ENCODE measurements at regions not wholly inside any gene's neighbourhood (a gene's known extent, or its start where the extent isn't known, plus 50 kb on each side); places are given as distances from the start of the nearest gene placed in this dataset.

- FAIRE-seq (no peak), ATAC-seq (no peak), DNase-seq (ENCODE audit: low read depth, low spot score) (no peak)
- H3K9ac ChIP-seq (ENCODE audit: control insufficient read depth, insufficient read depth, low read length) = no peak overlapping the region
- H3K9me3 ChIP-seq (replicated peaks; ENCODE audit: control insufficient read depth, insufficient read depth, low read length) = no peaks in the 10 kb centered on the region
- ChIA-PET RAD21 (ENCODE audit: unreplicated experiment) (no interaction called here), SMC1A (ENCODE audit: uncharacterized antibody, unreplicated experiment) (interaction anchor here (1.6 kb wide), 1 partner anchor 44 kb away, joined by 6 read pairs; no protein-coding TSS in a partner anchor), CTCF (interaction anchor here (0.6 to 1.3 kb wide), 2 partner anchors 9 to 18 kb away, joined by 3 to 4 read pairs; no protein-coding TSS in a partner anchor), POLR2A (interaction anchor here (0.6 kb wide), 1 partner anchor 772 kb away, joined by 3 read pairs; no protein-coding TSS in a partner anchor)
- WGBS (ENCODE audit: insufficient coverage, insufficient replicate concordance, low lambda C conversion rate, missing lambda C conversion rate) = 0% methylated on average over 1 of the region's 1 CpG
- no peaks in the 10 kb centered on the region for H3K36me3 ChIP-seq (ENCODE audit: control insufficient read depth in 2 of 2, insufficient read depth in 2 of 2, low read length in 1 of 2)
- no peaks in the 10 kb centered on the region for H3K79me2 ChIP-seq (ENCODE audit: control insufficient read depth, insufficient read depth, low read length)
- intact Hi-C loops (cut with micrococcal nuclease; ENCODE audit: unreplicated experiment) (no loop called here), in situ Hi-C loops (cut with MboI) (no loop called here)
- no peak overlapping the region for H3K27ac ChIP-seq (ENCODE audit: control insufficient read depth, insufficient read depth)
- H3K4me3 ChIP-seq = no peak overlapping the region
- H3K4me2 ChIP-seq (ENCODE audit: control insufficient read depth, insufficient read depth) = no peak overlapping the region
- no peaks in the 10 kb centered on the region for H3K27me3 ChIP-seq (replicated peaks in 1 of 2; ENCODE audit: control insufficient read depth in 2 of 2, insufficient read depth in 2 of 2, low read length in 1 of 2)
- no peak overlapping the region for H2AFZ ChIP-seq (ENCODE audit: control insufficient read depth, low read depth, low read length)
- H3K4me1 ChIP-seq (ENCODE audit: control insufficient read depth, insufficient read depth, low read length) = no peaks in the 10 kb centered on the region
- BruUV-seq (replicated peaks) = no TSS peak
- no peaks in the 10 kb centered on the region for H4K20me1 ChIP-seq (ENCODE audit: control insufficient read depth, insufficient read depth)
- TF ChIP-seq ATF2 (IDR thresholded peaks at IDR 0.05; ENCODE audit: low read length) (no peak), BMI1 (IDR thresholded peaks at IDR 0.05; ENCODE audit: borderline replicate concordance) (no peak), NRF1 (conservative IDR thresholded peaks at IDR 0.05; ENCODE audit: low read depth, low read length) (no peak), RFX5 (IDR thresholded peaks at IDR 0.05; ENCODE audit: low read depth, low read length) (no peak), CHD2 (IDR thresholded peaks at IDR 0.05; ENCODE audit: borderline replicate concordance, low read depth, low read length) (no peak), ZNF687 (IDR thresholded peaks at IDR 0.05) (no peak), ATF3 (IDR thresholded peaks at IDR 0.05; ENCODE audit: borderline replicate concordance, extremely low read depth, low read depth, low read length) (no peak), E2F4 (IDR thresholded peaks at IDR 0.05; ENCODE audit: low read depth, low read length) (no peak), CEBPB (IDR thresholded peaks at IDR 0.05; ENCODE audit: borderline replicate concordance in 1 of 2, low read depth in 2 of 2, low read length in 2 of 2) (no peak), SUPT20H (IDR thresholded peaks at IDR 0.05; ENCODE audit: borderline replicate concordance, control insufficient read depth, low read depth, low read length) (no peak), HCFC1 (IDR thresholded peaks at IDR 0.05; ENCODE audit: low read length) (no peak), SKIL (IDR thresholded peaks at IDR 0.05; ENCODE audit: low read depth, poor library complexity, severe bottlenecking) (no peak)
These were observed 1265.3 kb downstream of the CDH11 start for GRCh38 chr16:63856537-63856936.
